ENCODE measurements at regions not wholly inside any gene's neighbourhood (a gene's known extent, or its start where the extent isn't known, plus 50 kb on each side); places are given as distances from the start of the nearest gene placed in this dataset.

DNA sequence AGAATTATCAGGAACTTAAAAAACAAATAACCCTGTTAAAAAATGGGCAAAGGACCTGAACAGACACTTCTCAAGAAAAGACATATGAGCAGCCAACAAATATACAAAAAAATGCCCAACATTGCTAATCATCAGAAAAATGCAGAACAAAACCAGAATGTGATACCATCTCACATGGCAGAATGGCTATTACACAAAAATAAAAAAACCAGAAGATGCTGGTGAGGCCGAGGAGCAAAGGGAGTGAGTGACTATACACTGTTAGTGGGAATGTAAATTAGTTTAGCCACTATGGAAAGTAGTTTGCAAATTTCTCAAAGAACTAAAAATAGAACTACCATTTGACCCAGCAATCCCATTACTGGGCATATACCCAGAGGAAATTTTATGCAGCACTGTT, 95.8 kb upstream of the DSEL start:
- no peak overlapping the region for H3K4me3 ChIP-seq (ENCODE audit: low read length)
- TF ChIP-seq, protein P1, sequence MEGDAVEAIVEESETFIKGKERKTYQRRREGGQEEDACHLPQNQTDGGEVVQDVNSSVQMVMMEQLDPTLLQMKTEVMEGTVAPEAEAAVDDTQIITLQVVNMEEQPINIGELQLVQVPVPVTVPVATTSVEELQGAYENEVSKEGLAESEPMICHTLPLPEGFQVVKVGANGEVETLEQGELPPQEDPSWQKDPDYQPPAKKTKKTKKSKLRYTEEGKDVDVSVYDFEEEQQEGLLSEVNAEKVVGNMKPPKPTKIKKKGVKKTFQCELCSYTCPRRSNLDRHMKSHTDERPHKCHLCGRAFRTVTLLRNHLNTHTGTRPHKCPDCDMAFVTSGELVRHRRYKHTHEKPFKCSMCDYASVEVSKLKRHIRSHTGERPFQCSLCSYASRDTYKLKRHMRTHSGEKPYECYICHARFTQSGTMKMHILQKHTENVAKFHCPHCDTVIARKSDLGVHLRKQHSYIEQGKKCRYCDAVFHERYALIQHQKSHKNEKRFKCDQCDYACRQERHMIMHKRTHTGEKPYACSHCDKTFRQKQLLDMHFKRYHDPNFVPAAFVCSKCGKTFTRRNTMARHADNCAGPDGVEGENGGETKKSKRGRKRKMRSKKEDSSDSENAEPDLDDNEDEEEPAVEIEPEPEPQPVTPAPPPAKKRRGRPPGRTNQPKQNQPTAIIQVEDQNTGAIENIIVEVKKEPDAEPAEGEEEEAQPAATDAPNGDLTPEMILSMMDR (conservative IDR thresholded peaks at IDR 0.05; ENCODE audit: low read depth, low read length): no peak
- no peak for DNase-seq (ENCODE audit: low read depth)

GRCh38 chr18:67608615-67609273, 92.2 kb upstream of the DSEL start:
- TF ChIP-seq, protein P1 (conservative IDR thresholded peaks at IDR 0.05; ENCODE audit: low read depth, low read length): no peak

DNA sequence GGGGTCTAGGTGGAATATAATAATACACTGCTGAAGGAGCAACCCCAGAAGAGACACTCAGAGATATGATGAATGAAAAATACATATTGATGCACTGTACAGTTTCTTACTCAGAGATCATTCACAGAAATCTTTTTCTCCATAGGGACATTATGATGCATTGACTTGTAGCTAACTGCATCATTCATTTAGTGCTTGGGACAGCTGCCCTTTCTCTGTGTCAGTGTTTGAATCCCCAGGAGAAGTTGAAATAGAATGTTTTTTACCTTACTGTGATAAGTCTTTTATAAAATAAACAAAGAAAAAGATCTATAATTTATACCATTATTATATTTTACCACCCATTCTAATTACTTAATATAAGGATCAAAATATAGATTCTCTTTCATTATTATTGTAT, 91.7 kb upstream of the DSEL start:
- no peak for DNase-seq (ENCODE audit: low read depth)
- H3K4me3 ChIP-seq (ENCODE audit: low read length): no peak overlapping the region
- TF ChIP-seq, protein P1 (conservative IDR thresholded peaks at IDR 0.05; ENCODE audit: low read depth, low read length): no peak

More at GRCh38 chr18:67608615-67609273, 92.2 kb upstream of the DSEL start:
- H3K4me3 ChIP-seq (ENCODE audit: low read length): no peak overlapping the region
- no peak for DNase-seq (ENCODE audit: low read depth)

GRCh38 chr18:67600181-67601180, 84.0 kb upstream of the DSEL start:
- DNase-seq (ENCODE audit: low read depth): no peak
- H3K4me3 ChIP-seq (ENCODE audit: low read length): no peak overlapping the region
- TF ChIP-seq, protein P1 (conservative IDR thresholded peaks at IDR 0.05; ENCODE audit: low read depth, low read length): no peak

DNA sequence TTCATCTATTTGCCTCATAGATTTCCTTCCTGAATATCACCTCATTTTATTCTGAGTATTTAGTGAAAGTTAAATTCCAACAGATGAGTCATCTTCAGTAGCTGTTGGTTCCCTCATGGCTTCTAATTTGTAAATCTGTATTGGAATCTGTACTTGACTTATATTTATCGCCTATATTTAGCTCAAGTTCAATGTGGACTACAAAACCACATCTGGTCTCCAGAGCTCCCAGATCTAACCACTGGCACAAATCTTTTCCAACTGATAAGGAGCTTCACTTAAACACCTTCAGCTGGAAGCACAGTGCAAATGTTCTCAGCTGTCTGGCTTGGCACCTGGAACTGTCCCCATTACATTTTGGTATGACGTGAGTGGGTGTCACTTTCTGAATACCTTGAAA, 82.8 kb upstream of the DSEL start:
- no peak for DNase-seq (ENCODE audit: low read depth)
- no peak overlapping the region for H3K4me3 ChIP-seq (ENCODE audit: low read length)
- TF ChIP-seq, protein P1 (conservative IDR thresholded peaks at IDR 0.05; ENCODE audit: low read depth, low read length): no peak

DNA sequence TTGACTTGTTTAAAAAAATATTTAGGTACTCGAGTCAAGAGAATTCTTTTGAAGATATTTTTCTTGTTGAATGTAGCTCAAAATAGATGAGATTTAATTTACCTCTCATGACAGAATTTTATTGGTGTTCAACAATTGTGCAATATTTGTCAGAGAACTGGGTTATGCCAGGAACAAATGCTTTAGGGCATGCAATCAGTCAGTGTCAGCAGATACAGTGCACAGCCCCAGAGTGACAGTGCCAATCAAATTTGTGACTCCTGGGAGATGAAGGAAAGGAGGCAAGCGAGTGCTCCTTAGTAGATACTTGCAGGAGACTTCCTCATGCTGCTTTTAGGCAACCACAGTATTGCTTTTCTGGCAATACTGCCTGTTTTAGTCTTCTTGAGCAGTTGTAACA, 81.2 kb upstream of the DSEL start:
- no peak overlapping the region for H3K4me3 ChIP-seq (ENCODE audit: low read length)
- TF ChIP-seq, protein P1 (conservative IDR thresholded peaks at IDR 0.05; ENCODE audit: low read depth, low read length): no peak
- no peak for DNase-seq (ENCODE audit: low read depth)

Data from retinal pigment epithelial cell (primary cell).